Activated CD4-positive, alpha-beta memory T cell treated with anti-CD3 and anti-CD28 coated beads, Interleukin-2, amount 10 ng/mL, durations not matched to agents 7 days and 5 days (primary cell): ENCODE measurements at regions not wholly inside any gene's neighbourhood (a gene's known extent, or its start where the extent isn't known, plus 50 kb on each side); places are given as distances from the start of the nearest gene placed in this dataset.
"Not testable (repeated sequence)": the region's sequence is repeated elsewhere in the genome, so short reads cannot be mapped to it uniquely, and the experiment has no call there.

Source experiments
- CTCF ChIA-PET: fragments of 350-600 bp; sonication (Branson Sonifier 250); formaldehyde crosslinking; loops from one replicate; lab custom pipeline; 2021; ENCODE audit warnings: antibody characterized with exemption, inconsistent platforms; lab: Charles Lee
- POLR2A ChIA-PET: fragments of 350-600 bp; sonication (Branson Sonifier 250); formaldehyde crosslinking; loops from one replicate; lab custom pipeline; 2021; ENCODE audit warnings: antibody characterized with exemption; lab: Charles Lee
- DNase-seq: peaks from one replicate; pipeline ENCODE4 v3.0.0-alpha.2; 2020
- H3K27ac Mint-ChIP-seq: one replicate; pipeline ENCODE4 v1.8.0; 2021; ENCODE audit warnings: mild to moderate bottlenecking, mixed read lengths
- H3K27me3 Mint-ChIP-seq: one replicate; pipeline ENCODE4 v1.8.0; 2021; ENCODE audit warnings: mixed read lengths
- H3K36me3 Mint-ChIP-seq: one replicate; pipeline ENCODE4 v1.8.0; 2021; ENCODE audit warnings: low read depth, mixed read lengths
- H3K4me1 Mint-ChIP-seq: one replicate; pipeline ENCODE4 v1.8.0; 2021; ENCODE audit warnings: mixed read lengths
- H3K4me3 Mint-ChIP-seq: one replicate; pipeline ENCODE4 v1.8.0; 2021; ENCODE audit warnings: mild to moderate bottlenecking, mixed read lengths
- H3K9me3 Mint-ChIP-seq: one replicate; pipeline ENCODE4 v1.8.0; 2021; ENCODE audit warnings: mixed read lengths

DNA sequence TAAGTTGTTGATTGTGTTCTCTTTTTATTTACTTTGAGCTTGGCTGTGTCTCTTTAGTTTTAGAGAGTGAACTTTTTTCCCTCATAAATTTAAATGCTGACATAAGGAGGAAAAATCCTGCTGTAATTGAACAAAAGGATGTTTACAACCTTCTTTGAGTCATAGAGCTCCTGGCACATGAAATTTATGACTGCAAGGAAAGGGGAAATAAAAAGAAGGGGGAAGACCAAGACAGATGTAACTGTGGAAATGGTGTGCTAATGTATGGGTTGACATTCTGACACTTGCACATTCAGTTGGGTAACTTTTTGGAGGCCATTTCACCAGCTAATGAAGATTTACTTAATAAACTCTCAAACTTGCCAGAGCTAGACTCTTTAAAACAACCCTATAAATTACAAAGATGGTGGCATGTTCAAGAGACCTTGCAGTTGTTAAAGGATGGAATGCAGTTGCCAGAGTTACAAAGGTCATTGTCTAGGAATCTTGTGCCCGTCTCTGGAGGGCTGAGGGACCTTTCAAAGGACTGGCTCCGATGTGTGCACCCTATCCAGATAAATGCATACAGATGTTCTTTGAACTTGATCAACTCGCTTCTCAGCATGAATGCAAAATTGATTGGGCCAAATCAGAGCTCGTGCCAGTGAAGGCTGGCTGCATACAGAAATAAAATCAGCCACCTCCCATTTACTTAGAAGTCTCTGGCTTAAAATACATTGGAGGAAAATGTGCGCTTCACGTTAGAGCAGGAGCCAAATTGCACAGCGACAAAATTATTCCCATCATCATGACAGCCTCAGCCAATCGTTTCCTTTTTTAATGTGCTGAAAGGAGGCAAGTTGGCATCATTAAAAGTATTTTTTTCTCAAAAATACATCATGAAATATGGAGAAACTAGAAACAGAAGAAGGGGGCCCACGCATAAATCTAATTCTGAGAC lies 289.0 kb upstream of the XYLT1 start:
- Mint-ChIP-seq H3K27ac (no peak overlapping the region), H3K4me3 (no peak overlapping the region), H3K9me3 (peaks cover 4% of the 10 kb centered on the region), H3K27me3 (peaks cover 3% of the 10 kb centered on the region), H3K4me1 (no peaks in the 10 kb centered on the region), H3K36me3 (no peaks in the 10 kb centered on the region)
- ChIA-PET POLR2A (no interaction called here), CTCF (no interaction called here)
- no peak for DNase-seq

DNA sequence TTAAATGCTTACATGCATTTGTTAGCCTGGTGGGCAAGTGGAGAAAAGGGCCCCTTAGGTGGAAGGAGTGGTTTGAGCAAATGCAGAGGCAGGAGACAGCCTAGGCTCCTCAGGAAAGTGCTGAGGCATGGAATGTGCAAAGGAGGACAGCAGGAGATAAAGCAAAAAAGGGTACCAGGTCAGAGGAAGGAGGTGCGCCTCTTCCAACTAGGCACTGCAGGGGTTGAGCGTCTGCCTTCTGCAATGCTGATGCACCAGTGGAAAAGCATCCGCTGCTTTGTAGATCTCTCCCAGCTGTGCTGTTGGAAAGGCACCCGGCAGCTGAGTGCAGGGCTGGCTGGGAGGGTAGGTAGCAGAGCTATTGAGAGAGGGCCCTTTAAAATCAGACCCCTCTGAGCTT lies 287.0 kb upstream of the XYLT1 start:
- Mint-ChIP-seq H3K36me3 (no peaks in the 10 kb centered on the region), H3K27me3 (no peaks in the 10 kb centered on the region), H3K4me3 (no peak overlapping the region), H3K4me1 (no peaks in the 10 kb centered on the region), H3K9me3 (peaks cover 4% of the 10 kb centered on the region), H3K27ac (no peak overlapping the region)
- DNase-seq, result no peak
- POLR2A ChIA-PET, result no interaction called here
- CTCF ChIA-PET, result no interaction called here

DNA sequence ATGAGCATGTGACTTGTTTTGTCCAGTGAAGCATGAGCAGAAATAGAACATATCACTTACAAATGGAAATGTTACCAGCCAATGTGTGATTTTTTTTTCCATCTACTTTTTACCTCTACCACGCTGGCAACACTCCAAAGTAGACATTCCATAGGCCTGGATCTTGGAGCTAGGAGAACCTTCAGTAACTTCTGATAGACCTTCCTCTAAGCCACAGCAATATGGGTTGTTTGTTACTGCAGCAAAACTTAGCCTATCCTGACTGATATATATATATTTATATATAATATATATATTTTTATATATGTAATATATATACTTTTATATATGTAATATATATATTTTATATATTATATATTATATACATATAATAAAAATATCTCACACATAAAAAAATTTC lies 284.4 kb upstream of the XYLT1 start:
- peaks cover 4% of the 10 kb centered on the region for H3K9me3 Mint-ChIP-seq
- no peak overlapping the region for H3K4me3 Mint-ChIP-seq
- no peaks in the 10 kb centered on the region for H3K36me3 Mint-ChIP-seq
- H3K27me3 Mint-ChIP-seq, result no peaks in the 10 kb centered on the region
- no peak overlapping the region for H3K27ac Mint-ChIP-seq
- POLR2A ChIA-PET, result no interaction called here
- CTCF ChIA-PET, result no interaction called here
- DNase-seq, result no peak
- H3K4me1 Mint-ChIP-seq, result no peaks in the 10 kb centered on the region

DNA sequence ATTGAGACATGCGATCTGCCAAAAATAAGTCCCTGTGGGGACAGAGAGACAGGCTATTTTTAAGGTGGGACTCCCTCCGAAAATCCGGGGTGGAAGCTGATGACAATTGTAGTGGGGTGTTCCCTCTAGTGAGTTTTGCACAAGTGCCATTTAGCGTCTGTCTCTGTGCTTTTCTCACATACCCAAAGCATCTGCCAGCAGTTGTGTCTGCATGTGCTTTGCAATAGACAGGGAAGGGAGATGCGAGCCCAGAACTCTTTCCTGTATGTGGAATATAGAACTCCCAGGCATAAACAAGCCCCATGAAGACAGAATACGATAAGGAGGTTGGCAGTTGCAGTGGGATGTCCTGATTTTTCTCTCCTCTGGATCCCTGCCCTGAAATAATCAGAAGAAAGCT lies 282.7 kb upstream of the XYLT1 start:
- ChIA-PET CTCF (no interaction called here), POLR2A (no interaction called here)
- peaks cover 9% of the 10 kb centered on the region for H3K9me3 Mint-ChIP-seq
- H3K36me3 Mint-ChIP-seq, result no peaks in the 10 kb centered on the region
- H3K4me3 Mint-ChIP-seq, result no peak overlapping the region
- no peak overlapping the region for H3K27ac Mint-ChIP-seq
- no peak for DNase-seq
- H3K27me3 Mint-ChIP-seq, result no peaks in the 10 kb centered on the region
- no peaks in the 10 kb centered on the region for H3K4me1 Mint-ChIP-seq

DNA sequence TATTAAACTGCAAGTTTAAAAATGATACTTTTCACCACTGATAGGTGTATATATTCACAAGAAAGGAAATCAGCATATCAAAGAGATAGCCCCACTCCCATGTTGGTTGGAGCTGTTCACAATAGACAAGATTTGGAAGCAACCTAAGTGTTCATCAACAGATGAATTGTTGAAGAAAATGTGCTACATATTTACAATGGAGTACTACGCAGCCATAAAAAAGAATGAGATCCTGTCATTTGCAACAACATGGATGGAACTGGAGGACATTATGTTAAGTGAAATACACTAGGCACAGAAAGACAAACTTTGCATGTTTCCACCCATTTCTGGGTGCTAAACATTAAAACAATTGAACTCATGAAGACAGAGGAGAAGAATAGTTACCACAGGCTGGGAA lies 278.9 kb upstream of the XYLT1 start:
- Mint-ChIP-seq H3K4me1 (no peaks in the 10 kb centered on the region), H3K27me3 (no peaks in the 10 kb centered on the region), H3K36me3 (no peaks in the 10 kb centered on the region), H3K4me3 (no peak overlapping the region), H3K27ac (no peak overlapping the region), H3K9me3 (peaks cover 4% of the 10 kb centered on the region)
- ChIA-PET POLR2A (no interaction called here), CTCF (no interaction called here)
- DNase-seq, result no peak

DNA sequence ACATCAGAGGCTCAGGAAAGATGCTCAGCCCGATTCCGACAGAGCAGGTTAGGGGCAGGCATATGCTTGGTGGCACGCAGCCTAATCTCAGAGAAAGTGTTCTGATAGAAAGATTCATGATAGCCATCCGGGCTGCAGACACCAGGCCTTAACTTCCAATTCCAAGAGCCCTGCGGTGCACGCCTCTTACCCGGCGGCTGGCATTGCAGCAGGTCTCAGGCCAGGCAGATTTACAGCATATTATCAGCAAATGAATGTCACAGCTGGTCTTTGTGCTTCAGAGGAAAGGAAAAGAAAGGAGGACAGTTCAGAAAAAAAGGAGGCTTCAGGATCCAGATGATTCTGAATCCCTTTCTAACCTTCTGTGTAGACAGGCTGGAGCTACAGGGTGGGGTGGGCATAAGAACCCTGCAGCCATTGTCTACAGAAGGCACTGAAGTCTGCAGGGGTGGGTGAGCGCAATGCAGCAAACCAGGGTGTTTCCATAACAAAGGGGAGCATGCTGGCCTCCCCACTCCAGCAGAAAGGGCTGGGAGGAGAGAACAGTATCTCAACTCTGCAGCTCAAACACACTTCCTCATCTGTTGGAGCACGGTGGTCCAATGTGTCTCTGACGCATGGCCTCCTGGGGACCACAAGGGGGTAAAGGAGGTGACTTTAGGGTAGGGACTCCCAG lies 277.4 kb upstream of the XYLT1 start:
- H3K27ac Mint-ChIP-seq, result no peak overlapping the region
- DNase-seq, result no peak
- H3K36me3 Mint-ChIP-seq, result no peaks in the 10 kb centered on the region
- ChIA-PET POLR2A (no interaction called here), CTCF (no interaction called here)
- H3K4me3 Mint-ChIP-seq, result no peak overlapping the region
- H3K9me3 Mint-ChIP-seq, result peaks cover 4% of the 10 kb centered on the region
- no peaks in the 10 kb centered on the region for H3K4me1 Mint-ChIP-seq
- no peaks in the 10 kb centered on the region for H3K27me3 Mint-ChIP-seq

DNA sequence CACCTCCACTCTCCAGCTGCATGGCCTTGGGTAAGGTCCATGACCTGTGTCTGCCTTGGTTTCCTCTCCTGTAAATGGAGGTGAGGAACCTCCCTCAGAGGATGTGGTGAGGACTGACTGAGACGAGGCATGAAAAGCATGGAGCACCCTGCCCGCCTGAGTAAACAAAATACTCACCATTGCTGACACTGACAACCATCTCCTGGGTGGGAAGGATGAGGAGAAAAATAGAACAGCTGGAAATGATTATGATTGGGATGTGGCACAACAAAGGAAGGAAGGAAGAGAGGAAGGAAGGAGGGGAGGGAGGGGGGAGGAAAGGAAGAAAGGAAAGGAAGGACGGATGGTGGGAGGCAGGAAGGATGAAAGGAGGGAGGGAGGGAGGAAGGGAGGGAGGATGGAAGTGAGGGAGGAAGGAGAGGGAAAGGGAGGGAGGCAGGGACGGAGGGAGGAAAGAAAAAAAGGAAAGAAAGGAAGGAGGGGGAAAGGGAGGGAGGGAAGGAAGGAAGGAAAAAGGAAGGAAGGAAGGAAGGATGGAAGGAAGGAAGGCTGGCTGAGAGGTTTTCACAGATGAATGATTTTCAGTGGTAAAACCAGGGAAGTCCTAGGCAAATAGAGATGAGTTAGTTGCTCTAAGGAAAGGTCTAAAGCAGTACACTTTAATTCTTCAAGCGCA lies 276.5 kb upstream of the XYLT1 start:
- no peak for DNase-seq
- ChIA-PET CTCF (no interaction called here), POLR2A (no interaction called here)
- no peaks in the 10 kb centered on the region for H3K4me1 Mint-ChIP-seq
- no peak overlapping the region for H3K27ac Mint-ChIP-seq
- no peaks in the 10 kb centered on the region for H3K36me3 Mint-ChIP-seq
- peaks cover 4% of the 10 kb centered on the region for H3K9me3 Mint-ChIP-seq
- no peak overlapping the region for H3K4me3 Mint-ChIP-seq
- no peaks in the 10 kb centered on the region for H3K27me3 Mint-ChIP-seq

DNA sequence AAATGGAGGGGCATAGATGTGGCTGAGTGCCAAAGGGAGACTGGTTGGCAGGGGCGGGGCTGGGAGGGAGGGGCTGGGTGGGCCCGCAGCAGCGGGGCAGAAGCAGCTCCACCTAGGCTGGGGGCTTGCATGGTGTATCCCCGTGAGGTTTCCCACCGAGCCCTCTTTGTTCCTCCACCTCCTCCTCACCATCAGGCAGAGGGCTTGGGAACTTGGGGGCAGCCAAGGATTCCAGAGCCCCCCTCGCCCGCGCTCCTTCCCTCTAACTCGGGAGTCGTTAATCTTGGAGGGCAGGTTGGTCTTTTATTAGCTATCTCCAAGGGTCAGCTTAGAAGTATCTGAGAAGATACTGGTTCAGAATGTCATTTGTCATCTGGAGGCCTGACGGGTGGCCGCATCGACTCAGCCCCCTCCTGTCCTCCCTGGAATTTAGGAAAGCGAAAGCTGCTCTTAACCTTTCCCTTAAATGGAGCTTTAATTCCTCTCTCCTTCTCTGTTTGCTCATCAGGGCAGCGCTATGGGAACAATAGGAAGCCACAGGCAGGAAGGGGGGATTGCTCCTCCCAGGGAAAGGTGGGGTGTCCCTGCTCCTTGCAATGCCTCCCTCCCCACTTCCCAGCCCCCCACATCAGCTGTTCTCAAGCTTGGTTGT lies 274.3 kb upstream of the XYLT1 start:
- H3K4me1 Mint-ChIP-seq, result no peaks in the 10 kb centered on the region
- ChIA-PET CTCF (no interaction called here), POLR2A (no interaction called here)
- H3K27me3 Mint-ChIP-seq, result no peaks in the 10 kb centered on the region
- peaks cover 4% of the 10 kb centered on the region for H3K9me3 Mint-ChIP-seq
- H3K4me3 Mint-ChIP-seq, result no peak overlapping the region
- H3K27ac Mint-ChIP-seq, result no peak overlapping the region
- H3K36me3 Mint-ChIP-seq, result no peaks in the 10 kb centered on the region
- no peak for DNase-seq

DNA sequence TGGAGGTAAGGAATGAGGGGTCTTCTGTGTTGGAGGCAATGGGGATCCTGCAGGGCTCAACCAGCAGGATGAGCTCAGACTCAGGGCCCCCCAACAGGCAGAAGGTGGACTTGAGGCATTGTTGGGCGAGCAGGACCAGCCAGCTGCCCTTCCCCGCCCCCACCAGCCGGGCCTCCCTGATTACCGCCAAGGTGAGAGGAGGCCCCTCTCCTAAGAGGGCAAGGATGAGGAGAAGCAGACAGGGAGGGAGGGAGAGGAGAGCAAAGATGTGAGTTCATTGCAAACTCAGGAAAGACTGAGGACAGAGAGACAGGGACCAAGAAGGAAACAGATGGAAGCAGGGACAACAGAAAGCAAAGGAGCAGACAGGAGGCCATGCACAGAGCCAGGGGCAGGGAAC lies 272.8 kb upstream of the XYLT1 start:
- H3K4me1 Mint-ChIP-seq, result no peaks in the 10 kb centered on the region
- H3K27me3 Mint-ChIP-seq, result no peaks in the 10 kb centered on the region
- H3K36me3 Mint-ChIP-seq, result no peaks in the 10 kb centered on the region
- H3K9me3 Mint-ChIP-seq, result no peaks in the 10 kb centered on the region
- no peak overlapping the region for H3K27ac Mint-ChIP-seq
- no peak for DNase-seq
- CTCF ChIA-PET, result no interaction called here
- POLR2A ChIA-PET, result no interaction called here
- no peak overlapping the region for H3K4me3 Mint-ChIP-seq

DNA sequence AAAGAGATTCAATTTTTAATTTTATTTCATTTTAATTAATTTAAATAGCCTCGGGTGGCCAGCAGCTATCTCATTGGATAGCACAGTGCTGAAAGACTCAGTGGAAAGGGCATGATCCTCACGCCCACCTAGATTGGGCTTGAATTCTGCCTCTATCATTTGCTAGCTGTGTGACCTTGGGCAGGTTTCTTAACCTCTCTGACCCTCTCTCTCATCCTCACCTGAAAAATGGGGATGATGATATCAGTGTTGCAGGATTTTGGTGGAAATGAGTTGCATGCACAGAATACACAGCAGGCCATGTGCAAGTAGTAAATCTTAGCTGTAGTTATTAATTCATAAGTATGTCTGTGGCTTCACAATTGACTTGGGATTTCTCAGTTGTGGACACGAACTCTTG lies 272.4 kb upstream of the XYLT1 start:
- H3K27me3 Mint-ChIP-seq, result no peaks in the 10 kb centered on the region
- no peaks in the 10 kb centered on the region for H3K9me3 Mint-ChIP-seq
- H3K4me3 Mint-ChIP-seq, result no peak overlapping the region
- H3K27ac Mint-ChIP-seq, result no peak overlapping the region
- DNase-seq, result no peak
- POLR2A ChIA-PET, result no interaction called here
- CTCF ChIA-PET, result no interaction called here
- no peaks in the 10 kb centered on the region for H3K4me1 Mint-ChIP-seq
- H3K36me3 Mint-ChIP-seq, result no peaks in the 10 kb centered on the region

DNA sequence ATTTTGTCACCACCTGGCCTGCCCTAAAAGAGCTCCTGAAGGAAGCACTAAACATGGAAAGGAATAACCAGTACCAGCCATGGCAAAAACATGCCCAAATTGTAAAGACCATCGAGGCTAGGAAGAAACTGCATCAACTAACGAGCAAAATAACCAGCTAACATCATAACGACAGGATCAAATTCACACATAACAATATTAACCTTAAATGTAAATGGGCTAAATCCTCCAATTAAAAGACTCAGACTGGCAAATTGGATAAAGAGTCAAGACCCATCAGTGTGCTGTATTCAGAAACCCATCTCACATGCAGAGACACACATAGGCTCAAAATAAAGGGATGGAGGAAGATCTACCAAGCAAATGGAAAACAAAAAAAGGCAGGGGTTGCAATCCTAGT lies 264.3 kb upstream of the XYLT1 start:
- H3K27ac Mint-ChIP-seq, H3K9me3 Mint-ChIP-seq, DNase-seq, POLR2A ChIA-PET, H3K36me3 Mint-ChIP-seq, H3K4me3 Mint-ChIP-seq, CTCF ChIA-PET, H3K4me1 Mint-ChIP-seq, H3K27me3 Mint-ChIP-seq: not testable (repeated sequence)

DNA sequence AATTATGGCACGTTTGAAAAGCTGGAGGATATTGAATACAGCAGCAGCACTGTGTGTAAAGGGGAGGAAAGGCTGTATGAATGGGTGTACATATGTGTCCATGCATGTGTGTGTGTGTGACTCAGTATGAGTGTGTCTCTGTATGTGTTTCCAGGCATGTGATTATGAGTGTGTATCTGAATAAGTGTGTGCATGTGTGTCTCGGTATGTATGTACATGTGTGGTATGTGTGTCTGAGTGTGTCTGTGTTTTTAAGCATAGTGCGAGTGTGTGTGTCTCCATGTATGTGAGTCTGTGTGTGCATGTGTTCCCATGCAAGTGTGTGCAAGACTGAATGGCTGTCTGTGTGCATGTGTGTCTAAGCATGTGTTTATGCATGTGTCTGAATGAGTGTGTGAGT lies 259.1 kb upstream of the XYLT1 start:
- Mint-ChIP-seq H3K27ac (no peak overlapping the region), H3K9me3 (peaks cover 6% of the 10 kb centered on the region)
- POLR2A ChIA-PET, result no interaction called here

DNA sequence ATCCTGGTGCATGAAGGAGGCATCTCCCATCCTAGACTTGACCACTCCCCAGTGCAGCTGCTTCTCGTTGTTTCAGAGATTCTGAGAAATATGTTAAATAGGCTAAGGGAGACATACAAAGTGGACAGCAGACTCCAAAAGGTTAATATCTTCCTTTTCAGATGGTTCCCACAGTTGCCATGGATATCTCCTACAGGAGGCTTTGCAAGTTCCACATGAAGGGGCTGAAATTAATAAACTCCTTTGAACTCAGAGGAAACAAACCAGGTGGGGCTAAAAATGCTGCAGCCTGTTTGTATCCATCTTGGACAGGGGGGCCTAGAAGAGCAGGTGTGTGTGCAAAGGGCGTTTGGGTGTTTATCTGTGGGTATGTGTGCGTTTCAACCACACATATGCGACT lies 257.4 kb upstream of the XYLT1 start:
- no peaks in the 10 kb centered on the region for H3K4me1 Mint-ChIP-seq
- DNase-seq, result no peak
- peaks cover 3% of the 10 kb centered on the region for H3K9me3 Mint-ChIP-seq
- ChIA-PET CTCF (no interaction called here), POLR2A (no interaction called here)
- H3K27me3 Mint-ChIP-seq, result no peaks in the 10 kb centered on the region
- H3K27ac Mint-ChIP-seq, result no peak overlapping the region
- no peak overlapping the region for H3K4me3 Mint-ChIP-seq
- no peaks in the 10 kb centered on the region for H3K36me3 Mint-ChIP-seq

More for the DNA sequence above, 259.1 kb upstream of the XYLT1 start:
- Mint-ChIP-seq H3K4me3 (no peak overlapping the region), H3K27me3 (no peaks in the 10 kb centered on the region), H3K4me1 (no peaks in the 10 kb centered on the region), H3K36me3 (no peaks in the 10 kb centered on the region)
- no peak for DNase-seq
- CTCF ChIA-PET, result no interaction called here
